OCI-LY7 (cell line): ENCODE measurements at regions not wholly inside any gene's neighbourhood (a gene's known extent, or its start where the extent isn't known, plus 50 kb on each side); places are given as distances from the start of the nearest gene placed in this dataset.

Experiments
- CTCF ChIP-seq: fragments of 200-600 bp; sonication (generic); conservative IDR thresholded peaks from 2 replicates; pipeline ENCODE4 v1.5.1; 2014; ENCODE audit warnings: mild to moderate bottlenecking, antibody characterized with exemption, low read length, moderate library complexity, mixed read lengths
- EZH2phosphoT487 ChIP-seq: fragments of 200-600 bp; sonication (generic); IDR thresholded peaks from 2 replicates; pipeline ENCODE4 v1.6.1; 2018; ENCODE audit warnings: low read depth, borderline replicate concordance, mild to moderate bottlenecking, mixed run types, antibody characterized with exemption, low read length, moderate library complexity, mixed read lengths

DNA sequence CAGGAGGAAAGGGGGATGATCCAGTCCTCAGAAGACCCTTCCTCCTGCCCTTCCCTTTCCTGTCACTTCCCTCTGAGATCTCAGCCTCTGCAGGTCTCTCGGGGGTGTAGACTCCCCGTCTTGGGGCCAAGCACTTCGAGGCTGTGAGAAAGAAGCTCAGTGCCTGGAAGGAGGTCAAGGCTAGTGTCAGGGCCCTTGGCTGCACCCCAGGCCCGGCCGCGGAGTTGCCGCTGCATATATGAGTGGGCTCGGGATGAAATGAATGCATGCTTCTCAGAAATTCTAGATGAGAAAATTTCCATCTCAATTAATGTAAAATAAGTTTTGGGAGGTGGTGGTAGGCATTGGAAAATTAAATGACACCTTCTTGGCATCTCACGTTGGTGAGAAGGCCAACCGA is 1313.7 kb downstream of the BRD1 start:
- TF ChIP-seq CTCF, result no peak
- TF ChIP-seq EZH2phosphoT487, result no peak
